Uterus (tissue), 3 donors: ENCODE measurements at regions not wholly inside any gene's neighbourhood (a gene's known extent, or its start where the extent isn't known, plus 50 kb on each side); places are given as distances from the start of the nearest gene placed in this dataset.
"Not testable (repeated sequence)": the region's sequence is repeated elsewhere in the genome, so short reads cannot be mapped to it uniquely, and the experiment has no call there.

ENCODE experiments used
- DNase-seq, 2 donors: peaks; one replicate each; pipeline ENCODE4 v3.0.0-alpha.2; 2019 to 2020
- H3K27ac ChIP-seq, 2 donors: fragments of 200-600 bp; sonication (generic); 1 replicate in 1 of 2; 2 replicates in 1 of 2; pipeline ENCODE4 v1.5.1; 2016 to 2018
- H3K27me3 ChIP-seq, 2 donors: fragments of 200-600 bp; sonication (generic); one replicate each; pipeline ENCODE4 v1.5.1; 2018 to 2019; ENCODE audit warnings: control low read depth in 1 of 2
- H3K36me3 ChIP-seq, 2 donors: fragments of 200-600 bp; sonication (generic); one replicate each; pipeline ENCODE4 v1.5.1; 2019; ENCODE audit warnings: control low read depth in 1 of 2
- H3K4me1 ChIP-seq, 2 donors: fragments of 200-600 bp; sonication (generic); one replicate each; pipeline ENCODE4 v1.5.1; 2018 to 2019; ENCODE audit warnings: control low read depth in 1 of 2
- H3K4me3 ChIP-seq, 2 donors: fragments of 200-600 bp; sonication (generic); 1 replicate in 1 of 2; 2 replicates in 1 of 2; pipeline ENCODE4 v1.5.1; 2018 to 2019; ENCODE audit warnings: mild to moderate bottlenecking in 1 of 2
- H3K9me3 ChIP-seq, 2 donors: fragments of 200-600 bp; sonication (generic); one replicate each; pipeline ENCODE4 v1.5.1; 2019; ENCODE audit warnings: control low read depth in 1 of 2
- CTCF ChIP-seq, 4 experiments: fragments of 200-600 bp in 2 of 4; fragments of 450-650 bp in 2 of 4; sonication (generic) in 2 of 4; IDR thresholded peaks; one replicate each; pipeline ENCODE4 v1.5.1; 2016 to 2019; ENCODE audit warnings: antibody characterized with exemption in 4 of 4, mild to moderate bottlenecking in 2 of 4, moderate library complexity in 1 of 4
- POLR2A ChIP-seq, 2 donors: fragments of 450-650 bp; IDR thresholded peaks; one replicate each; pipeline ENCODE4 v1.6.1; 2016; ENCODE audit warnings: antibody characterized with exemption in 2 of 2, mild to moderate bottlenecking in 1 of 2, moderate library complexity in 1 of 2
- intact Hi-C: fragments of 100-400 bp; cut with DNase I; formaldehyde crosslinking; loops from one replicate; pipeline ENCODE4 v1.15.1; 2023; ENCODE audit warnings: low total_unique reads
- donor health status: DM: yes; HTN: yes; CAD: no.

GRCh38 chr4:57344296-57344695 is 234.1 kb upstream of the IGFBP7 start:
- intact Hi-C loops, result no loop called here
- Histone ChIP-seq H3K27me3 (no peaks in the 10 kb centered on the region), H3K4me3 (no peak overlapping the region), H3K36me3 (no peaks in the 10 kb centered on the region), H3K9me3 (no peaks in the 10 kb centered on the region), H3K4me1 (no peaks in the 10 kb centered on the region), H3K27ac (no peak overlapping the region)
- no peak for DNase-seq
- TF ChIP-seq POLR2A (IDR thresholded peaks at IDR 0.05) (no peak), CTCF (IDR thresholded peaks at IDR 0.05) (no peak)

GRCh38 chr4:57342411-57342810 is 232.2 kb upstream of the IGFBP7 start:
- Histone ChIP-seq H3K9me3 (no peaks in the 10 kb centered on the region), H3K4me1 (no peaks in the 10 kb centered on the region), H3K36me3 (no peaks in the 10 kb centered on the region), H3K27me3 (no peaks in the 10 kb centered on the region), H3K27ac (no peak overlapping the region), H3K4me3 (no peak overlapping the region)
- DNase-seq, result no peak
- TF ChIP-seq CTCF (IDR thresholded peaks at IDR 0.05) (no peak), POLR2A (IDR thresholded peaks at IDR 0.05) (no peak)
- intact Hi-C loops, result no loop called here

- DNase-seq, H3K27ac ChIP-seq, H3K27me3 ChIP-seq, H3K36me3 ChIP-seq, intact Hi-C loops, H3K4me1 ChIP-seq, H3K9me3 ChIP-seq, H3K4me3 ChIP-seq: not testable (repeated sequence)
Measured at GRCh38 chr4:57338861-57339260, 228.7 kb upstream of the IGFBP7 start.

- Histone ChIP-seq H3K27me3 (no peaks in the 10 kb centered on the region), H3K4me1 (no peaks in the 10 kb centered on the region), H3K4me3 (no peak overlapping the region), H3K36me3 (no peaks in the 10 kb centered on the region), H3K9me3 (no peaks in the 10 kb centered on the region), H3K27ac (no peak overlapping the region)
- TF ChIP-seq POLR2A (IDR thresholded peaks at IDR 0.05) (no peak), CTCF (IDR thresholded peaks at IDR 0.05) (no peak)
- intact Hi-C loops, result no loop called here
- no peak for DNase-seq
Measured at GRCh38 chr4:57333684-57334083, 223.5 kb upstream of the IGFBP7 start.

GRCh38 chr4:57331959-57332358 is 221.8 kb upstream of the IGFBP7 start:
- no peaks in the 10 kb centered on the region for H3K27me3 ChIP-seq
- TF ChIP-seq POLR2A (IDR thresholded peaks at IDR 0.05) (no peak), CTCF (IDR thresholded peaks at IDR 0.05) (no peak)
- no peaks in the 10 kb centered on the region for H3K36me3 ChIP-seq
- H3K27ac ChIP-seq, result no peak overlapping the region
- no peaks in the 10 kb centered on the region for H3K4me1 ChIP-seq
- H3K9me3 ChIP-seq, result no peaks in the 10 kb centered on the region
- DNase-seq, result no peak
- intact Hi-C loops, result no loop called here
- no peak overlapping the region for H3K4me3 ChIP-seq

GRCh38 chr4:57329279-57329678 is 219.1 kb upstream of the IGFBP7 start:
- H3K4me3 ChIP-seq, result no peak overlapping the region
- DNase-seq, result no peak
- no peaks in the 10 kb centered on the region for H3K27me3 ChIP-seq
- no peaks in the 10 kb centered on the region for H3K9me3 ChIP-seq
- no peaks in the 10 kb centered on the region for H3K4me1 ChIP-seq
- H3K36me3 ChIP-seq, result no peaks in the 10 kb centered on the region
- no peak overlapping the region for H3K27ac ChIP-seq
- intact Hi-C loops, result no loop called here
- no peak for TF ChIP-seq POLR2A (IDR thresholded peaks at IDR 0.05)
- TF ChIP-seq CTCF (IDR thresholded peaks at IDR 0.05), result no peak
